ENCODE measurements at regions not wholly inside any gene's neighbourhood (a gene's known extent, or its start where the extent isn't known, plus 50 kb on each side); places are given as distances from the start of the nearest gene placed in this dataset.

DNA sequence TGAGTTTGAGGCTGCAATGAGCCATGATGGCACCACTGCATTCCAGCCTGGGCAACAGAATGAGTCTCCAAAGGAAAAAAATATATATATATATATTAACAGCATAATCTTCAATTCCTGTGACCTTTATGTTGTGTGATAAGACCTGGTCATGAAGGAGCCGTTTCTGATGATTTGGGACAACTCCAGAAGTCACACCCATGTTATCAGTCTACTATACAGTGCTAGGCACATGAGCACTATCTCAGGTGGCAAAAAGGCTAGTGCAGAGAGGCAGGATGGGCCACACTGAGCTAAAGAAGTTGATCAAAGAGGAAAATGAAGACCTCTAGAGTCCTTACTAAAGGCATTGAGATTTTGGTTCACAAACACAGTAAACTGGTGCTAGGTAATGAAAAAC is 205.0 kb upstream of the RAD23B start:
- Histone ChIP-seq H3K36me3 (no peaks in the 10 kb centered on the region), H3K9me3 (no peaks in the 10 kb centered on the region), H3K27ac (no peak overlapping the region), H3K4me3 (no peak overlapping the region), H3K27me3 (no peaks in the 10 kb centered on the region), H3K4me1 (no peaks in the 10 kb centered on the region)
- intact Hi-C loops (cut with DNase I): no loop called here
- TF ChIP-seq, protein P1, sequence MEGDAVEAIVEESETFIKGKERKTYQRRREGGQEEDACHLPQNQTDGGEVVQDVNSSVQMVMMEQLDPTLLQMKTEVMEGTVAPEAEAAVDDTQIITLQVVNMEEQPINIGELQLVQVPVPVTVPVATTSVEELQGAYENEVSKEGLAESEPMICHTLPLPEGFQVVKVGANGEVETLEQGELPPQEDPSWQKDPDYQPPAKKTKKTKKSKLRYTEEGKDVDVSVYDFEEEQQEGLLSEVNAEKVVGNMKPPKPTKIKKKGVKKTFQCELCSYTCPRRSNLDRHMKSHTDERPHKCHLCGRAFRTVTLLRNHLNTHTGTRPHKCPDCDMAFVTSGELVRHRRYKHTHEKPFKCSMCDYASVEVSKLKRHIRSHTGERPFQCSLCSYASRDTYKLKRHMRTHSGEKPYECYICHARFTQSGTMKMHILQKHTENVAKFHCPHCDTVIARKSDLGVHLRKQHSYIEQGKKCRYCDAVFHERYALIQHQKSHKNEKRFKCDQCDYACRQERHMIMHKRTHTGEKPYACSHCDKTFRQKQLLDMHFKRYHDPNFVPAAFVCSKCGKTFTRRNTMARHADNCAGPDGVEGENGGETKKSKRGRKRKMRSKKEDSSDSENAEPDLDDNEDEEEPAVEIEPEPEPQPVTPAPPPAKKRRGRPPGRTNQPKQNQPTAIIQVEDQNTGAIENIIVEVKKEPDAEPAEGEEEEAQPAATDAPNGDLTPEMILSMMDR (IDR thresholded peaks at IDR 0.05): no peak
- no peak for TF ChIP-seq EP300 (IDR thresholded peaks at IDR 0.05)
- TF ChIP-seq POLR2A (IDR thresholded peaks at IDR 0.05): no peak
- TF ChIP-seq POLR2AphosphoS5 (IDR thresholded peaks at IDR 0.05): no peak
- 18 to 62% methylated on average over 1 of the region's 1 CpG for WGBS, 2 donors
- no peak for DNase-seq

DNA sequence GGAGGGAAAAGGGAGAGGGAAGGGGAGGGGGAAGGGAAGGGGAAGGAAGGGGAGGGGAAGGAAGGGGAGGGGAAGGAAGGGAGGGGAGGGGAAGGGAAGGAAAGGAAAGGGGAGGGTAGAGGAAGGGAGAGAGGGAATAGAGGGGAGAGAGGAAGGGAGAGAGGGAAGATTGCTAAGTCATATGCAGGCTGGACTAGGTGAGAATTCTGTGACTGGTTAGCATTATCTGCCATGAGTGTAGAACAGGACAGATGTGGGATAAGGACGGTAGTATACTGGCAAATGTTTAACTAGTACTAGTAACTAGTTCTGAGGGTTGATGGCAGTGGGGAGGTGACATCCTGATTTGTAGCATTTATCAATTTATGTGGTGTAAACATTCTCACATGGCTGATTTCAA is 203.5 kb upstream of the RAD23B start:
- Histone ChIP-seq H3K4me1 (no peaks in the 10 kb centered on the region), H3K4me3 (no peak overlapping the region), H3K27me3 (no peaks in the 10 kb centered on the region), H3K27ac (no peak overlapping the region), H3K9me3 (no peaks in the 10 kb centered on the region), H3K36me3 (no peaks in the 10 kb centered on the region)
- TF ChIP-seq EP300 (IDR thresholded peaks at IDR 0.05): no peak
- TF ChIP-seq POLR2A (IDR thresholded peaks at IDR 0.05): no peak
- TF ChIP-seq, protein P1 (IDR thresholded peaks at IDR 0.05): no peak
- TF ChIP-seq POLR2AphosphoS5 (IDR thresholded peaks at IDR 0.05): no peak
- DNase-seq: no peak
- intact Hi-C loops (cut with DNase I): no loop called here
- WGBS, 2 donors: 17 to 70% methylated on average over 1 of the region's 1 CpG

GRCh38 chr9:107080130-107080529 is 202.9 kb upstream of the RAD23B start:
- 49 to 76% methylated on average over 3 of the region's 3 CpGs for WGBS, 2 donors
- Histone ChIP-seq H3K27ac (no peak overlapping the region), H3K4me3 (no peak overlapping the region), H3K36me3 (no peaks in the 10 kb centered on the region), H3K9me3 (no peaks in the 10 kb centered on the region), H3K27me3 (no peaks in the 10 kb centered on the region), H3K4me1 (no peaks in the 10 kb centered on the region)
- TF ChIP-seq POLR2AphosphoS5 (IDR thresholded peaks at IDR 0.05): no peak
- no peak for TF ChIP-seq POLR2A (IDR thresholded peaks at IDR 0.05)
- TF ChIP-seq EP300 (IDR thresholded peaks at IDR 0.05): no peak
- TF ChIP-seq, protein P1 (IDR thresholded peaks at IDR 0.05): no peak
- intact Hi-C loops (cut with DNase I): no loop called here
- DNase-seq: no peak

- intact Hi-C loops (cut with DNase I): no loop called here
- no peaks in the 10 kb centered on the region for H3K9me3 ChIP-seq
- no peaks in the 10 kb centered on the region for H3K4me1 ChIP-seq
- no peak for DNase-seq
- H3K4me3 ChIP-seq: no peak overlapping the region
- no peak overlapping the region for H3K27ac ChIP-seq
- TF ChIP-seq POLR2AphosphoS5 (IDR thresholded peaks at IDR 0.05): no peak
- TF ChIP-seq POLR2A (IDR thresholded peaks at IDR 0.05): no peak
- no peak for TF ChIP-seq EP300 (IDR thresholded peaks at IDR 0.05)
- TF ChIP-seq, protein P1 (IDR thresholded peaks at IDR 0.05): no peak
- H3K36me3 ChIP-seq: no peaks in the 10 kb centered on the region
- no peaks in the 10 kb centered on the region for H3K27me3 ChIP-seq
- 92 to 94% methylated on average over 2 of the region's 2 CpGs for whole genome bisulfite sequencing, 2 donors
These were observed 196.6 kb upstream of the RAD23B start for GRCh38 chr9:107086460-107086859.

DNA sequence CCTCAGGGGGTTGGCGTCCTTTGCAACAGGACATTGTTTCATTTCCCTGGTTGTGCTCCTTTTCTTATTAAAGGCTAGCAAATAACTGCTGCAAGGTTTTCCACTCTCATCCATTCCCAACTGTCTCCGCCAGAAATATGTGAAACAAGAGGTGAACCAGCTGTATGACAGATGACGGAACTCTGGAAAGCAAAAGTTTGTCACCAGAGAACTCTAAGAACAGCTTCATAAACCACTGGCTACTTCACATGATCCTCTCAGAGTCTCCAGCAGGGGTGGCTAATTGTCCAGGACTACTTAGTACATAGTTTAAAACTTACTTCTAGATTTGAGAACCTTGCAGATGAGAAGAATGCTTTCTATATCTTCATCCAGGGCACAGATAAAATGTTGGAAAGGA is 195.9 kb upstream of the RAD23B start:
- H3K9me3 ChIP-seq: no peaks in the 10 kb centered on the region
- H3K4me1 ChIP-seq: no peaks in the 10 kb centered on the region
- 83 to 89% methylated on average over 3 of the region's 3 CpGs for WGBS, 2 donors
- H3K4me3 ChIP-seq: no peak overlapping the region
- no peak for DNase-seq
- H3K27me3 ChIP-seq: no peaks in the 10 kb centered on the region
- TF ChIP-seq EP300 (IDR thresholded peaks at IDR 0.05) (no peak), POLR2A (IDR thresholded peaks at IDR 0.05) (no peak), POLR2AphosphoS5 (IDR thresholded peaks at IDR 0.05) (no peak)
- TF ChIP-seq, protein P1 (IDR thresholded peaks at IDR 0.05): no peak
- intact Hi-C loops (cut with DNase I): no loop called here
- no peak overlapping the region for H3K27ac ChIP-seq
- H3K36me3 ChIP-seq: no peaks in the 10 kb centered on the region

All from sigmoid colon (tissue), 6 donors.